ENCODE measurements at regions not wholly inside any gene's neighbourhood (a gene's known extent, or its start where the extent isn't known, plus 50 kb on each side); places are given as distances from the start of the nearest gene placed in this dataset.

DNA sequence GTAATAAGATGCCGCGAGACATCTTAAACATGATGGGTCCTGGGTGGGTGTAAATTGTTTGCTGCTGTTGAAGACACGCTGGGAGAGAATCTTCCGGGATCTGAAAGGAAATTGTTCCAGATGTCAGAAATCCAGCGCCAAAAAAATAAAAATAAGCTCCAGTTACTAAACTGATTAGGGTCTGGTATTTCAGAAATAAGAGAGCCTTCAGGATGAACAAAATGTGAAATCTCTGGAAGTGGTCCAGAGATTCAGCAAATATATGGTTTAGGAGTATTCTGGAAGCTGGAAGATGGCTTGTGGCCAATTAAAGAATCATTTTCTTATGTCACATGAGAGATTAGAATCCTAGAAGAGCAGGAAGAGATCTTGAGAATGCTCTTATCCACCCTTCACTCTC, 75.8 kb upstream of the NHS start:
- TF ChIP-seq POLR2AphosphoS5 (IDR thresholded peaks at IDR 0.05) (no peak), POLR2A (IDR thresholded peaks at IDR 0.05) (no peak)
- TF ChIP-seq, protein P1, sequence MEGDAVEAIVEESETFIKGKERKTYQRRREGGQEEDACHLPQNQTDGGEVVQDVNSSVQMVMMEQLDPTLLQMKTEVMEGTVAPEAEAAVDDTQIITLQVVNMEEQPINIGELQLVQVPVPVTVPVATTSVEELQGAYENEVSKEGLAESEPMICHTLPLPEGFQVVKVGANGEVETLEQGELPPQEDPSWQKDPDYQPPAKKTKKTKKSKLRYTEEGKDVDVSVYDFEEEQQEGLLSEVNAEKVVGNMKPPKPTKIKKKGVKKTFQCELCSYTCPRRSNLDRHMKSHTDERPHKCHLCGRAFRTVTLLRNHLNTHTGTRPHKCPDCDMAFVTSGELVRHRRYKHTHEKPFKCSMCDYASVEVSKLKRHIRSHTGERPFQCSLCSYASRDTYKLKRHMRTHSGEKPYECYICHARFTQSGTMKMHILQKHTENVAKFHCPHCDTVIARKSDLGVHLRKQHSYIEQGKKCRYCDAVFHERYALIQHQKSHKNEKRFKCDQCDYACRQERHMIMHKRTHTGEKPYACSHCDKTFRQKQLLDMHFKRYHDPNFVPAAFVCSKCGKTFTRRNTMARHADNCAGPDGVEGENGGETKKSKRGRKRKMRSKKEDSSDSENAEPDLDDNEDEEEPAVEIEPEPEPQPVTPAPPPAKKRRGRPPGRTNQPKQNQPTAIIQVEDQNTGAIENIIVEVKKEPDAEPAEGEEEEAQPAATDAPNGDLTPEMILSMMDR (IDR thresholded peaks at IDR 0.05), result no peak
